Liver (tissue), 8 donors: ENCODE measurements at regions not wholly inside any gene's neighbourhood (a gene's known extent, or its start where the extent isn't known, plus 50 kb on each side); places are given as distances from the start of the nearest gene placed in this dataset.

ENCODE experiments used
- DNase-seq: peaks from one replicate; pipeline ENCODE4 v3.0.0-alpha.2; 2017; ENCODE audit warnings: low spot score
- H3K27ac ChIP-seq, 2 donors: one replicate each; pipeline ENCODE4 v1.7.0; 2013; ENCODE audit warnings: inconsistent platforms in 2 of 2, low read length in 2 of 2, control low read depth in 1 of 2, low read depth in 1 of 2, mild to moderate bottlenecking in 1 of 2
- H3K27me3 ChIP-seq, 4 donors: one replicate each; pipeline versions ENCODE4 v1.6.1 to v1.7.0; 2013; ENCODE audit warnings: low read length in 3 of 4, inconsistent platforms in 1 of 4, mild to moderate bottlenecking in 1 of 4, moderate library complexity in 1 of 4; ENCODE audit not compliant: control insufficient read depth in 4 of 4, insufficient read depth in 4 of 4
- H3K36me3 ChIP-seq, 4 donors: one replicate each; pipeline versions ENCODE4 v1.6.1 to v1.7.0; 2013; ENCODE audit warnings: low read length in 3 of 4, mild to moderate bottlenecking in 3 of 4, low read depth in 1 of 4, moderate library complexity in 1 of 4; ENCODE audit not compliant: control insufficient read depth in 4 of 4, insufficient read depth in 3 of 4
- H3K4me1 ChIP-seq, 4 donors: one replicate each; pipeline versions ENCODE4 v1.6.1 to v1.7.0; 2013; ENCODE audit warnings: low read length in 3 of 4, mild to moderate bottlenecking in 3 of 4, moderate library complexity in 1 of 4; ENCODE audit not compliant: control insufficient read depth in 4 of 4, insufficient read depth in 4 of 4
- H3K4me3 ChIP-seq, 3 donors: one replicate each; pipeline versions ENCODE4 v1.6.1 to v1.7.0; 2013; ENCODE audit warnings: low read length in 3 of 3, control low read depth in 1 of 3, low read depth in 1 of 3, mild to moderate bottlenecking in 1 of 3
- H3K9ac ChIP-seq, 2 donors: one replicate each; pipeline ENCODE4 v1.7.0; 2013; ENCODE audit warnings: low read length in 2 of 2, mild to moderate bottlenecking in 2 of 2, moderate library complexity in 2 of 2, control low read depth in 1 of 2, low read depth in 1 of 2
- H3K9me3 ChIP-seq, 4 donors: one replicate each; pipeline versions ENCODE4 v1.6.1 to v1.7.0; 2013; ENCODE audit warnings: low read length in 3 of 4; ENCODE audit not compliant: control insufficient read depth in 4 of 4
- CTCF ChIP-seq: fragments of 150-350 bp; IDR thresholded peaks from 2 replicates; pipeline ENCODE4 v1.5.1; 2017; ENCODE audit warnings: improper control_type of control experiment, low read depth, low read length; ENCODE audit not compliant: missing input control
- FOXA1 ChIP-seq: IDR thresholded peaks from 2 replicates; pipeline ENCODE4 v1.6.1; 2016; ENCODE audit warnings: antibody characterized with exemption
- FOXA2 ChIP-seq: IDR thresholded peaks from 2 replicates; pipeline ENCODE4 v1.6.1; 2016; ENCODE audit warnings: antibody characterized with exemption
- HNF4A ChIP-seq, 2 donors: conservative IDR thresholded peaks; 2 replicates each; pipeline ENCODE4 v1.6.1; 2016; ENCODE audit warnings: antibody characterized with exemption in 2 of 2, mild to moderate bottlenecking in 2 of 2
- HNF4G ChIP-seq: IDR thresholded peaks from 2 replicates; pipeline ENCODE4 v1.6.1; 2016; ENCODE audit warnings: antibody characterized with exemption
- JUND ChIP-seq, 2 donors: IDR thresholded peaks; 2 replicates each; pipeline ENCODE4 v1.6.1; 2016; ENCODE audit warnings: antibody characterized with exemption in 2 of 2
- MAX ChIP-seq: IDR thresholded peaks from 2 replicates; pipeline ENCODE4 v1.6.1; 2016; ENCODE audit warnings: antibody characterized with exemption
- NR2F2 ChIP-seq: IDR thresholded peaks from 2 replicates; pipeline ENCODE4 v1.6.1; 2016; ENCODE audit warnings: antibody characterized with exemption
- RAD21 ChIP-seq, 2 donors: IDR thresholded peaks; 2 replicates each; pipeline ENCODE4 v1.6.1; 2016; ENCODE audit warnings: antibody characterized with exemption in 2 of 2, mild to moderate bottlenecking in 2 of 2
- REST ChIP-seq: IDR thresholded peaks from 2 replicates; pipeline ENCODE4 v1.6.1; 2016; ENCODE audit warnings: antibody characterized with exemption, mild to moderate bottlenecking
- TAF1 ChIP-seq: conservative IDR thresholded peaks from 2 replicates; pipeline ENCODE4 v1.6.1; 2016; ENCODE audit warnings: antibody characterized with exemption, mild to moderate bottlenecking
- YY1 ChIP-seq: IDR thresholded peaks from 2 replicates; pipeline ENCODE4 v1.6.1; 2016; ENCODE audit warnings: antibody characterized with exemption, mild to moderate bottlenecking
- WGBS: extraction: QIAGEN DNeasy Blood & Tissue Kit; methylation state at CpG from one replicate; pipeline ENCODE4 v1.1.7; 2013; 5-methylcytosine and 5-hydroxymethylcytosine counted together
- donor health status: healthy.
- donor health status: healthy.
- donor health status: healthy.
- donor health status: healthy.
- donor health status: healthy.

GRCh38 chr2:122221665-122222064 is 466.2 kb downstream of the TSN start:
- Histone ChIP-seq H3K36me3 (no peaks in the 10 kb centered on the region), H3K9me3 (no peaks in the 10 kb centered on the region), H3K4me1 (no peaks in the 10 kb centered on the region), H3K27ac (no peak overlapping the region), H3K27me3 (peaks cover 0 to 6% (median 0%) of the 10 kb centered on the region in 4 donors), H3K9ac (no peak overlapping the region), H3K4me3 (no peak overlapping the region)
- no peak for DNase-seq
- 88% methylated on average over 3 of the region's 3 CpGs for WGBS
- TF ChIP-seq YY1 (no peak), HNF4G (no peak), CTCF (no peak), REST (no peak)

GRCh38 chr2:122231296-122231695 is 475.8 kb downstream of the TSN start:
- H3K27ac ChIP-seq = no peak overlapping the region
- WGBS = 82% methylated on average over 7 of the region's 7 CpGs
- no peaks in the 10 kb centered on the region for H3K9me3 ChIP-seq
- no peaks in the 10 kb centered on the region for H3K27me3 ChIP-seq
- H3K4me3 ChIP-seq = no peak overlapping the region
- no peaks in the 10 kb centered on the region for H3K36me3 ChIP-seq
- no peak overlapping the region for H3K9ac ChIP-seq
- no peak for TF ChIP-seq RAD21 (IDR thresholded peaks at IDR 0.05)
- TF ChIP-seq MAX = no peak
- TF ChIP-seq REST = no peak
- TF ChIP-seq JUND (IDR thresholded peaks at IDR 0.05) = no peak
- no peak for DNase-seq
- H3K4me1 ChIP-seq = no peaks in the 10 kb centered on the region

GRCh38 chr2:122233372-122233771 is 477.9 kb downstream of the TSN start:
- Histone ChIP-seq H3K4me1 (no peaks in the 10 kb centered on the region), H3K36me3 (no peaks in the 10 kb centered on the region), H3K4me3 (no peak overlapping the region), H3K9ac (no peak overlapping the region), H3K27ac (no peak overlapping the region), H3K27me3 (no peaks in the 10 kb centered on the region), H3K9me3 (no peaks in the 10 kb centered on the region)
- TF ChIP-seq FOXA2 (no peak), REST (no peak), HNF4A (conservative IDR thresholded peaks at IDR 0.05) (no peak), HNF4G (no peak), JUND (IDR thresholded peaks at IDR 0.05) (no peak), FOXA1 (no peak), NR2F2 (no peak), TAF1 (no peak), MAX (no peak)
- DNase-seq = no peak
- 88% methylated on average over 1 of the region's 1 CpG for WGBS
